ENCODE measurements at regions not wholly inside any gene's neighbourhood (a gene's known extent, or its start where the extent isn't known, plus 50 kb on each side); places are given as distances from the start of the nearest gene placed in this dataset.

- H3K9me3 ChIP-seq (replicated peaks in 1 of 2; ENCODE audit: control insufficient read depth in 1 of 2, insufficient read depth in 1 of 2, low read length in 2 of 2), result no peaks in the 10 kb centered on the region
- peaks cover 10 to 14% of the 10 kb centered on the region in 2 donors for H3K4me1 ChIP-seq (ENCODE audit: control insufficient read depth in 1 of 2, insufficient read depth in 2 of 2, low read length in 2 of 2)
- peaks cover 0 to 3% (median 0%) of the 10 kb centered on the region in 7 donors for H3K9me3 Mint-ChIP-seq
- H2AFZ ChIP-seq (ENCODE audit: insufficient read depth, low read depth, low read length, poor library complexity, severe bottlenecking), result no peak overlapping the region
- no peaks in the 10 kb centered on the region for H3K36me3 Mint-ChIP-seq
- peaks cover 15 to 28% (median 16%) of the 10 kb centered on the region in 3 donors for H3K27me3 Mint-ChIP-seq (ENCODE audit: low read depth in 3 of 3)
- no peak overlapping the region for H3K9ac ChIP-seq (ENCODE audit: insufficient read depth, low read length, poor library complexity, severe bottlenecking)
- no peak overlapping the region for H3K4me2 ChIP-seq (replicated peaks; ENCODE audit: extremely low read depth, low read length, poor library complexity, severe bottlenecking)
- peaks cover 13% of the 10 kb centered on the region for H3K4me1 Mint-ChIP-seq
- H3K27ac ChIP-seq (ENCODE audit: low read depth in 1 of 2, low read length in 2 of 2), result no peak overlapping the region
- TF ChIP-seq CTCF (IDR thresholded peaks at IDR 0.05), result no peak
- H3K79me2 ChIP-seq (ENCODE audit: insufficient read depth, low read length), result no peaks in the 10 kb centered on the region
- no peak overlapping the region for H3K4me3 Mint-ChIP-seq
- no peaks in the 10 kb centered on the region for H4K20me1 ChIP-seq (ENCODE audit: insufficient read depth, low read length)
- H3K27me3 ChIP-seq (ENCODE audit: control insufficient read depth in 2 of 2, insufficient read depth in 2 of 2, low read length in 2 of 2), result peaks cover 0 to 2% of the 10 kb centered on the region in 2 donors
- intact Hi-C loops (cut with micrococcal nuclease), result no loop called here
- WGBS (ENCODE audit: insufficient coverage), result 100% methylated on average over 1 of the region's 13 CpGs
- no peak for DNase-seq
- H3K27ac Mint-ChIP-seq, result no peak overlapping the region
- no peak overlapping the region for H3K4me3 ChIP-seq (replicated peaks in 1 of 3; ENCODE audit: low read depth in 2 of 3, low read length in 3 of 3)
- no peaks in the 10 kb centered on the region for H3K36me3 ChIP-seq (replicated peaks in 1 of 2; ENCODE audit: control insufficient read depth in 1 of 2, insufficient read depth in 2 of 2, low read length in 2 of 2)
Observed at GRCh38 chr9:38228331-38229103, 159.5 kb upstream of the SHB start.

DNA sequence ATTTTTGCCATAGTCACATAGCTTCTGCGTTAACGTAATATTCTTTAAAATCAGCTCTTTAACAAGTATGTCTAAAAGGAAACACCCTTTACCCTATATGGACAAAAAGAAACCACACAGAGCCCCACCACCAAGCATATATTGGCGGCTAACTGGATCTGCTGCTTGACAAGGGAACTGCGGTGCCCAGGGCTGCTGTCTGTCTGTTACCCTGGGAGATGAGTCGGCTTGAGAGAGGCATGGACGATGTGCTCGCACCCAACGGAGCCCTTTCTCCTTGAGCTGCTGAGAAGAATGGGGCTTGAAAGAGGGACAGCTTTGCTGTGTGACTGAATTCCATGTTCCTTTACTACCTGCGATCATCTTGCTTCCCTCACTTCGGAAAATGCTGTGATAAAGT, 158.6 kb upstream of the SHB start:
- intact Hi-C loops (cut with micrococcal nuclease), result no loop called here
- H3K4me1 ChIP-seq (ENCODE audit: control insufficient read depth in 1 of 2, insufficient read depth in 2 of 2, low read length in 2 of 2), result peaks cover 10 to 14% of the 10 kb centered on the region in 2 donors
- H2AFZ ChIP-seq (ENCODE audit: insufficient read depth, low read depth, low read length, poor library complexity, severe bottlenecking), result peak overlapping the region; percentile 39
- WGBS (ENCODE audit: insufficient coverage), result 20% methylated on average over 5 of the region's 10 CpGs
- no peak overlapping the region for H3K27ac ChIP-seq (ENCODE audit: low read depth in 1 of 2, low read length in 2 of 2)
- H3K27me3 ChIP-seq (ENCODE audit: control insufficient read depth in 2 of 2, insufficient read depth in 2 of 2, low read length in 2 of 2), result peaks cover 0 to 2% of the 10 kb centered on the region in 2 donors
- no peaks in the 10 kb centered on the region for H3K36me3 ChIP-seq (replicated peaks in 1 of 2; ENCODE audit: control insufficient read depth in 1 of 2, insufficient read depth in 2 of 2, low read length in 2 of 2)
- H3K4me2 ChIP-seq (replicated peaks; ENCODE audit: extremely low read depth, low read length, poor library complexity, severe bottlenecking), result no peak overlapping the region
- no peak for TF ChIP-seq CTCF (IDR thresholded peaks at IDR 0.05)
- H3K4me3 ChIP-seq (replicated peaks in 1 of 3; ENCODE audit: low read depth in 2 of 3, low read length in 3 of 3), result no peak overlapping the region
- peak in 1 of 3 donors; percentile 23 for DNase-seq
- no peaks in the 10 kb centered on the region for H4K20me1 ChIP-seq (ENCODE audit: insufficient read depth, low read length)
- Mint-ChIP-seq H3K36me3 (no peaks in the 10 kb centered on the region), H3K4me3 (peak overlapping the region in 1 of 2 donors; percentile 71), H3K9me3 (peaks cover 0 to 3% (median 0%) of the 10 kb centered on the region in 7 donors), H3K27ac (no peak overlapping the region), H3K4me1 (peaks cover 13% of the 10 kb centered on the region), H3K27me3 (ENCODE audit: low read depth in 3 of 3) (peaks cover 12 to 24% (median 15%) of the 10 kb centered on the region in 3 donors)
- no peak overlapping the region for H3K9ac ChIP-seq (ENCODE audit: insufficient read depth, low read length, poor library complexity, severe bottlenecking)
- no peaks in the 10 kb centered on the region for H3K9me3 ChIP-seq (replicated peaks in 1 of 2; ENCODE audit: control insufficient read depth in 1 of 2, insufficient read depth in 1 of 2, low read length in 2 of 2)
- no peaks in the 10 kb centered on the region for H3K79me2 ChIP-seq (ENCODE audit: insufficient read depth, low read length)

Data from CD14-positive monocyte (primary cell).